Smooth muscle cell (in vitro differentiated cells): ENCODE measurements at regions not wholly inside any gene's neighbourhood (a gene's known extent, or its start where the extent isn't known, plus 50 kb on each side); places are given as distances from the start of the nearest gene placed in this dataset.
"Not testable (repeated sequence)": the region's sequence is repeated elsewhere in the genome, so short reads cannot be mapped to it uniquely, and the experiment has no call there.

ENCODE experiments used
- DNase-seq: peaks from one replicate; lab custom pipeline; 2025; ENCODE audit not compliant: unreplicated experiment; lab: John Stamatoyannopoulos, UW
- H2AFZ ChIP-seq: fragments of 200-600 bp; sonication (generic); 2 replicates; pipeline ENCODE4 v1.6.0; 2016; ENCODE audit warnings: antibody characterized with exemption, low read depth, mild to moderate bottlenecking
- H3F3A ChIP-seq: fragments of 200-600 bp; sonication (generic); 2 replicates; pipeline ENCODE4 v1.6.0; 2017; ENCODE audit warnings: antibody characterized with exemption, low read depth
- H3K27ac ChIP-seq: fragments of 200-600 bp; sonication (generic); 2 replicates; pipeline ENCODE4 v1.5.1; 2016; ENCODE audit warnings: low read depth, mild to moderate bottlenecking
- H3K27me3 ChIP-seq: fragments of 200-600 bp; sonication (generic); 2 replicates; pipeline ENCODE4 v1.6.1; 2016; ENCODE audit warnings: low read depth, mild to moderate bottlenecking
- H3K36me3 ChIP-seq: fragments of 200-600 bp; sonication (generic); 2 replicates; pipeline ENCODE4 v1.5.1; 2016; ENCODE audit warnings: low read depth
- H3K4me1 ChIP-seq: fragments of 200-600 bp; sonication (generic); 2 replicates; pipeline ENCODE4 v1.5.1; 2016; ENCODE audit warnings: low read depth
- H3K4me2 ChIP-seq: fragments of 200-600 bp; sonication (generic); 2 replicates; pipeline ENCODE4 v1.6.0; 2016; ENCODE audit warnings: mild to moderate bottlenecking
- H3K4me3 ChIP-seq: fragments of 200-600 bp; sonication (generic); 2 replicates; pipeline ENCODE4 v1.5.1; 2016; ENCODE audit warnings: mild to moderate bottlenecking
- H3K79me2 ChIP-seq: fragments of 200-600 bp; sonication (generic); 2 replicates; pipeline ENCODE4 v1.6.0; 2016; ENCODE audit warnings: low read depth, mild to moderate bottlenecking
- H3K9ac ChIP-seq: fragments of 200-600 bp; sonication (generic); 2 replicates; pipeline ENCODE4 v1.6.0; 2016; ENCODE audit warnings: low read depth
- H3K9me3 ChIP-seq: fragments of 200-600 bp; sonication (generic); replicated peaks from 2 replicates; pipeline ENCODE4 v1.5.1; 2016; ENCODE audit warnings: low read depth
- H4K20me1 ChIP-seq: fragments of 200-600 bp; sonication (generic); 2 replicates; pipeline ENCODE4 v1.6.0; 2016; ENCODE audit warnings: low read depth
- WGBS: methylation state at CpG from one replicate; pipeline ENCODE4 v1.1.7; 2016; ENCODE audit warnings: low lambda C conversion rate; 5-methylcytosine and 5-hydroxymethylcytosine counted together
- TF ChIP-seq, protein P1 (sequence below): fragments of 200-600 bp; sonication (generic); IDR thresholded peaks from 2 replicates; pipeline ENCODE4 v1.5.1; 2017; ENCODE audit warnings: borderline replicate concordance, mild to moderate bottlenecking, antibody characterized with exemption; ENCODE audit not compliant: insufficient read depth, poor library complexity, severe bottlenecking

DNA sequence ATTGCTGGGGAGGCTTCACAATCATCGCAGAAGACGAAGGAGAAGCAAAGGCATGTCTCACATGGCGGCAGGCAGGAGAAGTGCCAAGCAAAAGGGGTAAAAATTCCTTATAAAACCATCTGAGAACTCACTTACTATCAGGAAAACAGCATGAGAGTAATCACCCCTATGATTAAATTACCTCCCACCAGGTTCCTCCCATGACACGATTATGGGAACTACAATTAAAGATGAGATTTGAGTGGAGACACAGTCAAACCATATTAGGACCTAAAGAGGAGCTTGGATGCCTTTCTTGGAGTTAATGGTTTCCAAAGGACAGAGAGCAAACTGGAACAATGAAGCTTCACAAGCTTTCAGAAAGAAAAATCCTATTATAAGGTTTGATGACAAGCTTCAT, 168.4 kb upstream of the SMARCAD1 start:
- Histone ChIP-seq H2AFZ (no peak overlapping the region), H3K27me3 (no peaks in the 10 kb centered on the region), H3K9me3 (no peaks in the 10 kb centered on the region), H3K9ac (no peak overlapping the region), H4K20me1 (no peaks in the 10 kb centered on the region), H3K36me3 (no peaks in the 10 kb centered on the region), H3K79me2 (no peaks in the 10 kb centered on the region), H3K4me2 (no peak overlapping the region), H3K4me1 (no peaks in the 10 kb centered on the region), H3K27ac (no peak overlapping the region), H3K4me3 (no peak overlapping the region), H3F3A (no peaks in the 10 kb centered on the region)
- WGBS: 90% methylated on average over 4 of the region's 4 CpGs
- TF ChIP-seq, protein P1, sequence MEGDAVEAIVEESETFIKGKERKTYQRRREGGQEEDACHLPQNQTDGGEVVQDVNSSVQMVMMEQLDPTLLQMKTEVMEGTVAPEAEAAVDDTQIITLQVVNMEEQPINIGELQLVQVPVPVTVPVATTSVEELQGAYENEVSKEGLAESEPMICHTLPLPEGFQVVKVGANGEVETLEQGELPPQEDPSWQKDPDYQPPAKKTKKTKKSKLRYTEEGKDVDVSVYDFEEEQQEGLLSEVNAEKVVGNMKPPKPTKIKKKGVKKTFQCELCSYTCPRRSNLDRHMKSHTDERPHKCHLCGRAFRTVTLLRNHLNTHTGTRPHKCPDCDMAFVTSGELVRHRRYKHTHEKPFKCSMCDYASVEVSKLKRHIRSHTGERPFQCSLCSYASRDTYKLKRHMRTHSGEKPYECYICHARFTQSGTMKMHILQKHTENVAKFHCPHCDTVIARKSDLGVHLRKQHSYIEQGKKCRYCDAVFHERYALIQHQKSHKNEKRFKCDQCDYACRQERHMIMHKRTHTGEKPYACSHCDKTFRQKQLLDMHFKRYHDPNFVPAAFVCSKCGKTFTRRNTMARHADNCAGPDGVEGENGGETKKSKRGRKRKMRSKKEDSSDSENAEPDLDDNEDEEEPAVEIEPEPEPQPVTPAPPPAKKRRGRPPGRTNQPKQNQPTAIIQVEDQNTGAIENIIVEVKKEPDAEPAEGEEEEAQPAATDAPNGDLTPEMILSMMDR: no peak
- no peak for DNase-seq

DNA sequence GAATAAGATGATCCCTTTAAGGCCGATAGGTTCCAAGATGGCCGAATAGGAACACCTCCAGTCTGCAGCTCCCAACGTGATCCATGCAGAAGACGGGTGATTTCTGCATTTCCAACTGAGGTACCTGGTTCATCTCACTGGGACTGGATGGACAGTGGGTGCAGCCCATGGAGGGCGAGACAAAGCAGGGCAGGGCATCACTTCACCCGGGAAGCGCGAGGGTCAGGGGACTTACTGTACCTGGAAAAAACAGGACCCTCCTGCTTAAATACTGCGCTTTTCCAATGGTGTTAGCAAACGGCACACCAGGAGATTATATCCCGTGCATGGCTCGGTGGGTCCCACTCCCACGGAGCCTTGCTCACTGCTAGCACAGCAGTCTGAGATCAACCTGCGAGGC, 163.2 kb upstream of the SMARCAD1 start:
- H2AFZ ChIP-seq, H3K4me3 ChIP-seq, H3K9me3 ChIP-seq, H3K4me2 ChIP-seq, H4K20me1 ChIP-seq, H3K27ac ChIP-seq, DNase-seq, H3K79me2 ChIP-seq, H3F3A ChIP-seq, H3K9ac ChIP-seq, H3K27me3 ChIP-seq, H3K36me3 ChIP-seq, H3K4me1 ChIP-seq: not testable (repeated sequence)
- WGBS: 96% methylated on average over 14 of the region's 14 CpGs

DNA sequence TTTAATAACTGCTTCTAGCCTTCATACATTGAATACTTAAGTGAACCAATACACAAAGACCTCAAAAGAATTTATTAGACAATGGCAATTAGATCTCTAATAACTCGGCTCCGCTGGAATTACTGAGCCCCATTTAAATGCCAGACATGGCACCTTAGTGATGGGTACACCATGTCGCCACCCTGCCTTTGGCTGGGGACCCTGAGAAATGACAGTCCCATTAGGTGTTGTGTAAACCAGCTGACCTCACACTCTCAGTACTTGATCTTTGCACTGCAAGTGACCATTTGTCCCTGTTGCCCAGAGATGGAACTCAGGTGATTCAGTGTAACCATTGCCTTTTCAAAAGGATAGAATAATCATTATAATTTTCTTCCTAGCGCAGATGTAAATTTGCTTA, 144.6 kb upstream of the SMARCAD1 start:
- Histone ChIP-seq H3K4me3 (no peak overlapping the region), H3K27me3 (no peaks in the 10 kb centered on the region), H3K79me2 (no peaks in the 10 kb centered on the region), H3K36me3 (no peaks in the 10 kb centered on the region), H3K9ac (no peak overlapping the region), H3K4me1 (no peaks in the 10 kb centered on the region), H3K27ac (no peak overlapping the region), H3F3A (no peaks in the 10 kb centered on the region), H3K4me2 (no peak overlapping the region), H2AFZ (no peak overlapping the region), H3K9me3 (no peaks in the 10 kb centered on the region), H4K20me1 (no peaks in the 10 kb centered on the region)
- 80% methylated on average over 4 of the region's 4 CpGs for WGBS
- DNase-seq: no peak
- TF ChIP-seq, protein P1: no peak

DNA sequence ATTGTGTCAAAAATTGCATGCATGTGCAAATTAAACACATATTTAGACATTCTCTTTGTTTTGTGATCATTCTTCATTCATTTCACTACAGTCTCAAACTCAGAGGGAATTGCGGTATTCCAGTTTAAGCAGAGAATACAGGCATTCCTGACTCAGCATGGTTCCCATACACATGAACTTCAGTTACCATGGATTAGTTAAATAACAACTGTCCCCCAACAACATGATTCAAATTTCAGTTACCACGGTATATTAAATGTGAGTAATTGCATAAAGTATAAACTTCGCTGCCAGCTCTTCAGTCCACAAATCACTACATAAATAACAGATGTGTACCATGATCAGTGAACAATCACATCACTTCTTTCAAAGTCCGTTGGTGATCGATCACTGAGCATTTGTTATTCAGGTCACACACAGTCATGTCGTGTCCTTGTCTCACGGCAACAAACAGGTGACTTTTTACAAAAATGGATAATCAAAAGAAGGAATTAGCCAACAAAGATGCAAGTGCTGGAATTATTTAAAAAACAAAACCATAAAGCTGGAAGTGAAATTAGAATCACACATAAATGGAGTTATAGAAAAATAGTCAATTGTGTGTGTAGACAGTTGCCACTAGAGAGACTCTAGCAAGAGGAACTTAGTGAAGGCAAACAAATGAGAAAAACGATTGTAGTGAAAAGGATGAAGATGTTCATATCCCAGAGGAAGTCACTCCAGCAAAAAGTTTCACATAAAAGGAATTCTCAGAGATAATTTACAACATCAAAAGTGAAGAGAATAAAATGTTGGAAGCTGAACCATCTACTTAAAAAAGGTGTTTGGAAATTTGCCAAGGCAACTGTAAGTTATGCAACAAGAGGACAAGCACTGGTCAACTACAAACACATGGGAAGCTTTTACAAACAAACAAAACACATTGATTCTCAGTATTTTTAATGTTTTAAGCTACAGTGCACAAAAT, 138.6 kb upstream of the SMARCAD1 start:
- no peaks in the 10 kb centered on the region for H3K27me3 ChIP-seq
- peak overlapping the region; percentile 3 for H2AFZ ChIP-seq
- no peaks in the 10 kb centered on the region for H3K9me3 ChIP-seq
- no peak overlapping the region for H3K9ac ChIP-seq
- no peaks in the 10 kb centered on the region for H3K36me3 ChIP-seq
- TF ChIP-seq, protein P1: no peak
- no peaks in the 10 kb centered on the region for H4K20me1 ChIP-seq
- H3K4me1 ChIP-seq: no peaks in the 10 kb centered on the region
- no peaks in the 10 kb centered on the region for H3K79me2 ChIP-seq
- H3K4me2 ChIP-seq: no peak overlapping the region
- no peaks in the 10 kb centered on the region for H3F3A ChIP-seq
- H3K27ac ChIP-seq: no peak overlapping the region
- H3K4me3 ChIP-seq: no peak overlapping the region
- 62% methylated on average over 8 of the region's 8 CpGs for WGBS
- DNase-seq: no peak
